SK-N-SH (cell line): ENCODE measurements at regions not wholly inside any gene's neighbourhood (a gene's known extent, or its start where the extent isn't known, plus 50 kb on each side); places are given as distances from the start of the nearest gene placed in this dataset.

Experiments used
- CTCF ChIA-PET: fragments of 300-600, 350-600 bp; formaldehyde crosslinking; extraction: SDS; loops from one replicate; lab custom pipeline; 2021; lab: Yijun Ruan, JAX
- POLR2A ChIA-PET: fragments of 350-600 bp; sonication (Branson Sonifier 250); formaldehyde crosslinking; extraction: SDS; loops from one replicate; lab custom pipeline; 2020; ENCODE audit warnings: antibody characterized with exemption, inconsistent platforms; lab: Yijun Ruan, JAX
- DNase-seq: peaks from one replicate; pipeline ENCODE4 v3.0.0; 2012
- H2AFZ ChIP-seq: fragments of 200-600 bp; sonication (generic); 2 replicates; pipeline ENCODE4 v1.8.1; 2016; ENCODE audit warnings: antibody characterized with exemption, mild to moderate bottlenecking, low read depth
- H3F3A ChIP-seq: fragments of 200-600 bp; sonication (generic); replicated peaks from 2 replicates; pipeline ENCODE3; 2016; ENCODE audit warnings: antibody characterized with exemption, mild to moderate bottlenecking; ENCODE audit not compliant: insufficient read depth
- H3K27ac ChIP-seq, 2 experiments: fragments of 200-500 bp in 1 of 2; fragments of 200-600 bp in 1 of 2; sonication (Bioruptor generic) in 1 of 2; sonication (generic), shearing (Covaris generic) in 1 of 2; 2 replicates each; pipeline versions ENCODE4 v1.5.1 to v1.6.1; 2014 to 2016; ENCODE audit warnings: low read depth in 2 of 2, inconsistent platforms in 1 of 2, low read length in 1 of 2, mild to moderate bottlenecking in 1 of 2, mixed read lengths in 1 of 2
- H3K27me3 ChIP-seq: fragments of 200-600 bp; sonication (generic), shearing (Covaris generic); 2 replicates; pipeline ENCODE4 v1.6.1; 2016; ENCODE audit warnings: mixed run types; ENCODE audit not compliant: insufficient read depth
- H3K36me3 ChIP-seq, 2 experiments: fragments of 200-500 bp in 1 of 2; fragments of 200-600 bp in 1 of 2; sonication (Bioruptor generic) in 1 of 2; sonication (generic) in 1 of 2; replicated peaks in 1 of 2; 2 replicates each; pipeline versions ENCODE3 to v1.5.1; 2014 to 2016; ENCODE audit warnings: low read length in 1 of 2, mild to moderate bottlenecking in 1 of 2; ENCODE audit not compliant: insufficient read depth in 2 of 2, control insufficient read depth in 1 of 2
- H3K4me1 ChIP-seq, 2 experiments: fragments of 200-500 bp in 1 of 2; fragments of 200-600 bp in 1 of 2; sonication (Bioruptor generic) in 1 of 2; sonication (generic), shearing (Covaris generic) in 1 of 2; 2 replicates each; pipeline versions ENCODE4 v1.5.1 to v1.6.1; 2014 to 2016; ENCODE audit warnings: low read depth in 1 of 2, low read length in 1 of 2, mixed run types in 1 of 2; ENCODE audit not compliant: insufficient read depth in 2 of 2, control insufficient read depth in 1 of 2
- H3K4me2 ChIP-seq: fragments of 200-600 bp; sonication (generic), shearing (Covaris generic); 2 replicates; pipeline ENCODE4 v1.6.1; 2017; ENCODE audit warnings: mixed run types
- H3K4me3 ChIP-seq, 2 experiments: fragments of 200-500 bp in 1 of 2; fragments of 200-600 bp in 1 of 2; sonication (Bioruptor generic) in 1 of 2; sonication (generic), shearing (Covaris generic) in 1 of 2; 2 replicates each; pipeline versions ENCODE4 v1.5.1 to v1.8.1; 2014 to 2016; ENCODE audit warnings: low read depth in 2 of 2, inconsistent platforms in 1 of 2, low read length in 1 of 2, mild to moderate bottlenecking in 1 of 2, mixed read lengths in 1 of 2, moderate library complexity in 1 of 2
- H3K79me2 ChIP-seq: fragments of 200-600 bp; sonication (generic); 2 replicates; pipeline ENCODE4 v1.8.1; 2017; ENCODE audit warnings: mild to moderate bottlenecking; ENCODE audit not compliant: insufficient read depth
- H3K9ac ChIP-seq: fragments of 200-600 bp; sonication (generic); 2 replicates; pipeline ENCODE4 v1.6.1; 2017; ENCODE audit warnings: mixed run types
- H3K9me2 ChIP-seq: fragments of 200-600 bp; sonication (generic); 2 replicates; pipeline ENCODE4 v1.6.1; 2017; ENCODE audit warnings: mixed run types
- H3K9me3 ChIP-seq: fragments of 200-600 bp; sonication (generic); 2 replicates; pipeline ENCODE4 v1.6.1; 2017; ENCODE audit warnings: mixed run types, mild to moderate bottlenecking, moderate library complexity
- H4K20me1 ChIP-seq: fragments of 200-600 bp; sonication (generic); 2 replicates; pipeline ENCODE4 v1.6.1; 2017; ENCODE audit warnings: mild to moderate bottlenecking, mixed run types; ENCODE audit not compliant: insufficient read depth
- CTCF ChIP-seq: fragments of 200-600 bp; sonication (generic); IDR thresholded peaks from 2 replicates; pipeline ENCODE4 v1.6.1; 2017; ENCODE audit warnings: antibody characterized with exemption, mild to moderate bottlenecking, moderate library complexity
- ELF1 ChIP-seq: IDR thresholded peaks from 2 replicates; pipeline ENCODE4 v1.4.0; 2012
- EP300 ChIP-seq, 2 experiments: IDR thresholded peaks; 2 replicates each; pipeline versions ENCODE4 v1.4.0 to v1.6.1; 2012; ENCODE audit warnings: borderline replicate concordance in 1 of 2, low read depth in 1 of 2, low read length in 1 of 2
- EZH2phosphoT487 ChIP-seq: fragments of 200-600 bp; sonication (generic); IDR thresholded peaks from 2 replicates; pipeline ENCODE4 v1.6.1; 2017; ENCODE audit warnings: low read depth, mixed run types, mild to moderate bottlenecking, antibody characterized with exemption, moderate library complexity, borderline replicate concordance
- FOSL2 ChIP-seq: IDR thresholded peaks from 2 replicates; pipeline ENCODE4 v1.4.0; 2012; ENCODE audit warnings: low read depth, mild to moderate bottlenecking, moderate library complexity, borderline replicate concordance
- FOXJ3 ChIP-seq: sonication (generic); formaldehyde crosslinking; IDR thresholded peaks from 2 replicates; pipeline ENCODE4 v1.5.1; 2020; ENCODE audit warnings: mild to moderate bottlenecking, missing genetic modification reagents
- GATA2 ChIP-seq: sonication (generic); formaldehyde crosslinking; IDR thresholded peaks from 2 replicates; pipeline ENCODE4 v1.5.0; 2020; ENCODE audit warnings: mild to moderate bottlenecking, missing genetic modification reagents
- JUND ChIP-seq: IDR thresholded peaks from 2 replicates; pipeline ENCODE4 v1.4.0; 2012
- MEF2A ChIP-seq: IDR thresholded peaks from 2 replicates; pipeline ENCODE4 v1.4.0; 2012; ENCODE audit warnings: low read depth, borderline replicate concordance
- NFIC ChIP-seq: IDR thresholded peaks from 2 replicates; pipeline ENCODE4 v1.4.0; 2012; ENCODE audit warnings: borderline replicate concordance
- PBX3 ChIP-seq: IDR thresholded peaks from 2 replicates; pipeline ENCODE4; 2012
- REST ChIP-seq: IDR thresholded peaks from 2 replicates; pipeline ENCODE4 v1.6.1; 2012; ENCODE audit warnings: mild to moderate bottlenecking, low read depth, low read length, moderate library complexity
- RXRA ChIP-seq: IDR thresholded peaks from 2 replicates; pipeline ENCODE4 v1.4.0; 2012; ENCODE audit warnings: low read depth, mild to moderate bottlenecking, borderline replicate concordance
- SIN3A ChIP-seq: IDR thresholded peaks from 2 replicates; pipeline ENCODE4 v1.6.1; 2012; ENCODE audit warnings: low read depth, mild to moderate bottlenecking, low read length, moderate library complexity, borderline replicate concordance
- SMC3 ChIP-seq: IDR thresholded peaks from 2 replicates; pipeline ENCODE4 v1.6.1; 2012; ENCODE audit warnings: low read depth, low read length, improper control_type of control experiment
- TAF1 ChIP-seq: IDR thresholded peaks from 2 replicates; pipeline ENCODE4 v1.6.1; 2012; ENCODE audit warnings: low read depth, mild to moderate bottlenecking, low read length, moderate library complexity, borderline replicate concordance
- USF1 ChIP-seq: IDR thresholded peaks from 2 replicates; pipeline ENCODE4 v1.4.0; 2012; ENCODE audit warnings: low read depth, borderline replicate concordance
- USF2 ChIP-seq: fragments of 150-350 bp; IDR thresholded peaks from 2 replicates; pipeline ENCODE4 v1.6.1; 2017; ENCODE audit warnings: antibody characterized with exemption, low read length, low read depth, borderline replicate concordance
- WGBS: methylation state at CpG from one replicate; pipeline ENCODE4 v1.1.6; 2017; ENCODE audit warnings: low lambda C conversion rate; 5-methylcytosine and 5-hydroxymethylcytosine counted together

GRCh38 chr10:131808370-131808930 lies 92.4 kb upstream of the PPP2R2D start:
- Histone ChIP-seq H3K79me2 (no peaks in the 10 kb centered on the region), H3K36me3 (no peaks in the 10 kb centered on the region), H3K9ac (no peak overlapping the region), H3K9me3 (no peaks in the 10 kb centered on the region), H3K27ac (no peak overlapping the region), H3F3A (no peaks in the 10 kb centered on the region), H3K4me1 (no peaks in the 10 kb centered on the region), H3K4me2 (no peak overlapping the region), H3K27me3 (no peaks in the 10 kb centered on the region), H4K20me1 (no peaks in the 10 kb centered on the region), H2AFZ (no peak overlapping the region), H3K9me2 (no peaks in the 10 kb centered on the region), H3K4me3 (no peak overlapping the region)
- no peak for DNase-seq
- no peak for TF ChIP-seq SMC3
- ChIA-PET CTCF (interaction anchor here (1.5 kb wide), 1 partner anchor 354 kb away, joined by 5 read pairs; no protein-coding TSS in a partner anchor), POLR2A (no interaction called here)
- WGBS, result 10% methylated on average over 9 of the region's 10 CpGs

- Histone ChIP-seq H3F3A (no peaks in the 10 kb centered on the region), H3K27ac (no peak overlapping the region), H3K4me3 (no peak overlapping the region), H3K4me1 (no peaks in the 10 kb centered on the region), H3K9me2 (no peaks in the 10 kb centered on the region), H2AFZ (no peak overlapping the region), H3K36me3 (no peaks in the 10 kb centered on the region), H3K79me2 (no peaks in the 10 kb centered on the region), H3K4me2 (no peak overlapping the region), H3K9ac (no peak overlapping the region), H3K27me3 (no peaks in the 10 kb centered on the region), H4K20me1 (no peaks in the 10 kb centered on the region), H3K9me3 (no peaks in the 10 kb centered on the region)
- WGBS, result 37% methylated on average over 13 of the region's 16 CpGs
- CTCF ChIA-PET, result interaction anchor here (1.5 kb wide), 1 partner anchor 356 kb away, joined by 5 read pairs; no protein-coding TSS in a partner anchor
- POLR2A ChIA-PET, result no interaction called here
- no peak for DNase-seq
- TF ChIP-seq USF1 (no peak), FOSL2 (no peak), TAF1 (no peak), CTCF (no peak), NFIC (no peak), FOXJ3 (CRISPR knock-in tag) (no peak), REST (no peak), JUND (no peak), EZH2phosphoT487 (no peak), RXRA (no peak), EP300 (IDR thresholded peaks at IDR 0.05; ENCODE audit: borderline replicate concordance in 1 of 2, low read depth in 1 of 2, low read length in 1 of 2) (no peak), MEF2A (no peak), ELF1 (no peak), GATA2 (CRISPR knock-in tag) (no peak), SIN3A (no peak), USF2 (no peak), PBX3 (no peak)
Measured at GRCh38 chr10:131810036-131810804, 90.6 kb upstream of the PPP2R2D start.
